ENCODE measurements at regions not wholly inside any gene's neighbourhood (a gene's known extent, or its start where the extent isn't known, plus 50 kb on each side); places are given as distances from the start of the nearest gene placed in this dataset.

- H3K4me3 ChIP-seq: no peak overlapping the region
These were observed 114.2 kb downstream of the BRMS1L start for GRCh38 chr14:35940291-35940690.

GRCh38 chr14:35938770-35939169 lies 112.6 kb downstream of the BRMS1L start:
- no peak for DNase-seq (ENCODE audit: low spot score in 2 of 2)
- TF ChIP-seq CTCF (IDR thresholded peaks at IDR 0.05): no peak
- H3K27me3 ChIP-seq: no peaks in the 10 kb centered on the region
- H3K4me1 ChIP-seq: no peaks in the 10 kb centered on the region
- no peaks in the 10 kb centered on the region for H3K36me3 ChIP-seq
- no peak overlapping the region for H3K4me3 ChIP-seq
- no peaks in the 10 kb centered on the region for H3K9me3 ChIP-seq
- no peak overlapping the region for H3K27ac ChIP-seq
- intact Hi-C loops (cut with DNase I): no loop called here

More at GRCh38 chr14:35940291-35940690, 114.2 kb downstream of the BRMS1L start:
- DNase-seq (ENCODE audit: low spot score in 2 of 2): no peak
- Histone ChIP-seq H3K27ac (no peak overlapping the region), H3K36me3 (no peaks in the 10 kb centered on the region), H3K4me1 (no peaks in the 10 kb centered on the region), H3K9me3 (no peaks in the 10 kb centered on the region), H3K27me3 (no peaks in the 10 kb centered on the region)
- no peak for TF ChIP-seq CTCF (IDR thresholded peaks at IDR 0.05)
- intact Hi-C loops (cut with DNase I): no loop called here

GRCh38 chr14:35934499-35934898 lies 108.4 kb downstream of the BRMS1L start:
- TF ChIP-seq CTCF (IDR thresholded peaks at IDR 0.05): no peak

GRCh38 chr14:35932659-35933159 lies 106.6 kb downstream of the BRMS1L start:
- H3K36me3 ChIP-seq: no peaks in the 10 kb centered on the region
- TF ChIP-seq CTCF (IDR thresholded peaks at IDR 0.05): no peak
- no peak overlapping the region for H3K27ac ChIP-seq
- no peak for DNase-seq (ENCODE audit: low spot score in 2 of 2)
- intact Hi-C loops (cut with DNase I): no loop called here
- no peaks in the 10 kb centered on the region for H3K9me3 ChIP-seq
- no peaks in the 10 kb centered on the region for H3K27me3 ChIP-seq
- H3K4me3 ChIP-seq: no peak overlapping the region
- H3K4me1 ChIP-seq: no peaks in the 10 kb centered on the region

More at GRCh38 chr14:35934499-35934898, 108.4 kb downstream of the BRMS1L start:
- intact Hi-C loops (cut with DNase I): no loop called here
- H3K36me3 ChIP-seq: no peaks in the 10 kb centered on the region
- H3K4me3 ChIP-seq: no peak overlapping the region
- no peaks in the 10 kb centered on the region for H3K27me3 ChIP-seq
- DNase-seq (ENCODE audit: low spot score in 2 of 2): no peak
- H3K9me3 ChIP-seq: no peaks in the 10 kb centered on the region
- H3K4me1 ChIP-seq: no peaks in the 10 kb centered on the region
- no peak overlapping the region for H3K27ac ChIP-seq

- Histone ChIP-seq H3K36me3 (no peaks in the 10 kb centered on the region), H3K4me3 (no peak overlapping the region), H3K4me1 (no peaks in the 10 kb centered on the region), H3K27ac (no peak overlapping the region), H3K9me3 (no peaks in the 10 kb centered on the region), H3K27me3 (no peaks in the 10 kb centered on the region)
- no peak for TF ChIP-seq CTCF (IDR thresholded peaks at IDR 0.05)
- intact Hi-C loops (cut with DNase I): no loop called here
- DNase-seq (ENCODE audit: low spot score in 2 of 2): no peak
These were observed 106.0 kb downstream of the BRMS1L start for GRCh38 chr14:35932136-35932535.

GRCh38 chr14:35931346-35931745 lies 105.2 kb downstream of the BRMS1L start:
- intact Hi-C loops (cut with DNase I): no loop called here
- DNase-seq (ENCODE audit: low spot score in 2 of 2): no peak
- Histone ChIP-seq H3K4me3 (no peak overlapping the region), H3K9me3 (no peaks in the 10 kb centered on the region), H3K4me1 (no peaks in the 10 kb centered on the region), H3K36me3 (no peaks in the 10 kb centered on the region), H3K27ac (no peak overlapping the region), H3K27me3 (no peaks in the 10 kb centered on the region)
- TF ChIP-seq CTCF (IDR thresholded peaks at IDR 0.05): no peak

Measured in ascending aorta (tissue), 2 donors.